Activated naive CD4-positive, alpha-beta T cell treated with anti-CD3 and anti-CD28 coated beads for 36 hours (primary cell): ENCODE measurements at regions not wholly inside any gene's neighbourhood (a gene's known extent, or its start where the extent isn't known, plus 50 kb on each side); places are given as distances from the start of the nearest gene placed in this dataset.

Experiments used
- CTCF ChIA-PET: fragments of 350-600 bp; sonication (Branson Sonifier 250); formaldehyde crosslinking; loops from one replicate; lab custom pipeline; 2021; ENCODE audit warnings: antibody characterized with exemption; lab: Charles Lee
- DNase-seq: peaks from one replicate; pipeline ENCODE4 v3.0.0-alpha.2; 2020
- H3K27ac Mint-ChIP-seq: one replicate; pipeline ENCODE4 v1.8.0; 2021; ENCODE audit warnings: mild to moderate bottlenecking, mixed read lengths
- H3K27me3 Mint-ChIP-seq: one replicate; pipeline ENCODE4 v1.8.0; 2021; ENCODE audit warnings: low read depth, mixed read lengths
- H3K36me3 Mint-ChIP-seq: one replicate; pipeline ENCODE4 v1.8.0; 2021; ENCODE audit warnings: low read depth, mixed read lengths
- H3K4me1 Mint-ChIP-seq: one replicate; pipeline ENCODE4 v1.8.0; 2021; ENCODE audit warnings: low read depth, mixed read lengths
- H3K4me3 Mint-ChIP-seq: one replicate; pipeline ENCODE4 v1.8.0; 2021; ENCODE audit warnings: mild to moderate bottlenecking, moderate library complexity, mixed read lengths
- H3K9me3 Mint-ChIP-seq: one replicate; pipeline ENCODE4 v1.8.0; 2021; ENCODE audit warnings: mixed read lengths
- intact Hi-C: fragments of 100-400 bp; cut with micrococcal nuclease; formaldehyde crosslinking; loops from one replicate; pipeline ENCODE4 v1.15.1; 2023

DNA sequence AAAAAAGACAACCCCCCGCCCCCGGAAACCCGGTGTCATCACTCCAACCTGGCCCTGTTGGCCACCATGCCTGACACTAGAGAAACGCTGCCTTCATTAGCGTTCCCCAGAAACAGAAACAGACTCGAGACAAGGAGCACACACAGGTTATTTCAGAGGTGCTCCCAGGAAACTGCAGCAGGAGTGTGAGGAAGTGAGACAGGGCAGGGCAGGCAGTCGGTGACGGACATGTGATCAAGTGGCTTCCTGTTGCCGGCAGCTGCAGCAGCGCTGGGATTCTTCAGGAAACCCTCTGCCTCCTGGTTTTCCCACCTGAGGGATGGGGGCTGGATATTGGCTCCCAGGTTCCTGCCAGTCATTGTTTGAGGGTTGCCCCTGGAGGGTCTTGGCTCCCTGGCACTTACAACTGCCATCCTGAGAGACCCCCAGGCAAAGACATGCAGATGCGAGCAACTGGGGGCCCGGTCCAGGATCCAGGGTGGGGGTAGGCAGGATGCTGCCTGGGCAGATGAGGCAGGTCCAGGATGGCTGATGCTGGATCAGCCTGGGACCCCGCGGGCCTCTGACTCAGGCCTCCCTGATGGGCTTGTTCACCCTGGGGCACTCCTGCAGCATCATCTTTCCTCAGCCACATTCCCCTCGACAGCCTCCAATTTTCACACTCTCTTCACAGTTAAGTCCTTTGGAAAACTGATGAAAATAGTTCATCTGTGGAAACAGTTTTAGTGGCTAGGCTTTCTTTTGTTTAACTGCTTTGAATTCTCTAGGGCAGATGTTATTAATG lies 150.7 kb upstream of the SYNDIG1 start:
- intact Hi-C loops = no loop called here
- Mint-ChIP-seq H3K27me3 (no peaks in the 10 kb centered on the region), H3K4me3 (no peak overlapping the region), H3K36me3 (no peaks in the 10 kb centered on the region), H3K27ac (no peak overlapping the region), H3K4me1 (peaks cover 20% of the 10 kb centered on the region), H3K9me3 (no peaks in the 10 kb centered on the region)
- CTCF ChIA-PET = no interaction called here
- peak; percentile 20 for DNase-seq

DNA sequence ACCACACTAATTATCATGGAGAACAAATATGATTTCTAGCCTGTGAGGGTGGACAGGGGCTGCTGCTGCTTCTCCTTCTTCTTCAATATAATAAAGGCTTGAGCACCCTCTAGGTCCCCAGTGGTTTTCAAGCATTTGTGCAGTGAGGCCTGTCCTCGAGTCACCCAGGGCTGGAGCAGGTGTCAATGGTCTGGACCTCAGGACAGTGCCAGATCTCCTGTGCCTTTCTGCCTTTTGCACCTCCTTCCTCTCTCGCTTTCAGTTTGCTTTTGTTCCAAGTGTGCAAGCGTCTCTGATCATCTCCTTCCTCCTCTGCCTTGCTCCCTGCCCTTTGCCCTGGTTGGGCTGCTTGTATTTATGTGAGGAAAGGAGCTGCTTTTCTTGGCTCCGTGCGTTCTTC lies 152.2 kb upstream of the SYNDIG1 start:
- Mint-ChIP-seq H3K36me3 (no peaks in the 10 kb centered on the region), H3K27ac (no peak overlapping the region), H3K4me3 (no peak overlapping the region), H3K27me3 (no peaks in the 10 kb centered on the region), H3K9me3 (no peaks in the 10 kb centered on the region), H3K4me1 (peaks cover 20% of the 10 kb centered on the region)
- CTCF ChIA-PET = interaction anchor here (0.9 kb wide), 1 partner anchor 90 kb away, joined by 3 read pairs; no protein-coding TSS in a partner anchor
- intact Hi-C loops = no loop called here
- DNase-seq = no peak

DNA sequence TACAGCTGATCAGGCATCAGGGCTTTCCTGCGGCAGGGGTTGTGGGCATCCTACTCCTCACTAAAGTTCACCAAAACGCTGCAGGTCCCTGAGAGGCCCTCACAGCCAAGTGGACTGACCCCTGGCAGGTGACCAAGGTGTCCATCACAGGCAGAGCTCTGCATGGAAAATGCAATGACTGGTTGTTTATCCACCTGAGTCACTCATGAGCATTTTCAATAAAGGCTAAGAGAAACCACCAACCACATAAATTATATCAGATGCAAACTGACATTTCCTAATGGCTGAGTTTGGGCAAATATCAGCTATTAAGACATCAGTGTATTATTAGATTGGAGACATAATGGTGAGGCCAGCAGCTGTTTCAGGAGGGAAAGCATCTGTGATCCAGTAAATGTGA lies 152.7 kb upstream of the SYNDIG1 start:
- H3K27me3 Mint-ChIP-seq = no peaks in the 10 kb centered on the region
- no peaks in the 10 kb centered on the region for H3K9me3 Mint-ChIP-seq
- no peak overlapping the region for H3K4me3 Mint-ChIP-seq
- H3K36me3 Mint-ChIP-seq = no peaks in the 10 kb centered on the region
- peaks cover 20% of the 10 kb centered on the region for H3K4me1 Mint-ChIP-seq
- intact Hi-C loops = no loop called here
- CTCF ChIA-PET = no interaction called here
- no peak overlapping the region for H3K27ac Mint-ChIP-seq
- DNase-seq = no peak

DNA sequence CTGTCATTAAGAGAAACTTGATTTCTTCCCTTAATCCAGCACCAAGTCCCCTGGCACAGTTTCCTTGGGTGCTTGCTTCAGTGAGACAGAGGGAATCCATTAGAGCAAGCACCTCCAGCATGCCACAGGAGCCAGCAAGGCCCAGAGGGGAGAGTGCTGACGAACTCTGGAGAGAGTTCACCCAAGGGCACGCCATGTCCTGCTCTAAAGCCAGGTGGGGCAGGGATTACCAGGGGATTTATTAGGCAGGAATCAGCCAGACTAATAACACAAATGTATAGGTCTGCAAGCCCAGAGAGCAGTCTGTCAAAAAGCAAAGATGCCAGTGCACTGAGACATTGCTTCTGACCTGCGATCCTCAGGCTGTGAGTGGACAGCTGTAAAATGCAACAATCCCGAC lies 155.4 kb upstream of the SYNDIG1 start:
- Mint-ChIP-seq H3K4me3 (no peak overlapping the region), H3K4me1 (peaks cover 18% of the 10 kb centered on the region), H3K27me3 (no peaks in the 10 kb centered on the region), H3K36me3 (no peaks in the 10 kb centered on the region), H3K27ac (no peak overlapping the region), H3K9me3 (no peaks in the 10 kb centered on the region)
- CTCF ChIA-PET = no interaction called here
- intact Hi-C loops = no loop called here
- DNase-seq = no peak

DNA sequence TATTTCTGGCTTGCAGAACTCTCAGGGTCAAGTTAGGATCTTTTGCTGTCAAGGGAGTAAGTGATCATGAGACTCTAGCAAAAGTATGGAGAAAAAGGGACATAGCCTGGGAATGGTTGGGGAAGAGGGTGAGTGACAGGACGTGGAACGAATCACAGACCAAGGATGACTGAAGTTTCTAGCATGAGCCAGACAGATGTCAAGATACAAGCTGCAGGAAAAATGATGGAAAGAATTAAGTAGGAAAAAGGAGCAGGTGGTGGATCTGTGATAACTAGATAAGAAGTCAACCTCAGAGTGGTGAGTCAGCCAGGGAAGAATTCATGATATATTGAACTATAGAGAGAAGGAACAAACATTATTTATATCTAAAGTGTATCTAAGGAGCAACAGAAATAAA lies 159.8 kb upstream of the SYNDIG1 start:
- H3K4me3 Mint-ChIP-seq = no peak overlapping the region
- no peaks in the 10 kb centered on the region for H3K36me3 Mint-ChIP-seq
- intact Hi-C loops = no loop called here
- no peak overlapping the region for H3K27ac Mint-ChIP-seq
- H3K9me3 Mint-ChIP-seq = no peaks in the 10 kb centered on the region
- no peaks in the 10 kb centered on the region for H3K27me3 Mint-ChIP-seq
- H3K4me1 Mint-ChIP-seq = peaks cover 2% of the 10 kb centered on the region
- no peak for DNase-seq
- CTCF ChIA-PET = no interaction called here

DNA sequence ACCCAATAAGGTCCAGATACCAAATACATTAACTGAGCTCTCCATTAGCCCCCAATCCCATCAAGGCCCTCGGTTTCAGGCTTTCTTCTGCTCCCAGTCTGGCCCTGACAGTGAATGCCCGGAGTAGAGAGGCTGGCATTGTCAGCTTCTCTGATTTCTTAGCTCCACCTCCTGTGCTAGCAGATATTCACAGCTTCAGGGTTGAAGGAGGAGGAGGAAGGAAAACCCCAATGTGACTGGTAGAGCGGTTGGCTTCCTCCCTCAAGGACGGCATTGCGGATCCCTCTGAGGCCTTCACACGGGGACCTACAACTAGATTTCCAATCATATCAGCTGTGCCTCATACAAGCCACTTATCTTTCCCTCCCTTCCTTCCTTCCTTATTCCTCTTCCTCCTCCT lies 164.1 kb upstream of the SYNDIG1 start:
- Mint-ChIP-seq H3K36me3 (no peaks in the 10 kb centered on the region), H3K9me3 (no peaks in the 10 kb centered on the region), H3K27me3 (peaks cover 3% of the 10 kb centered on the region), H3K4me1 (peaks cover 2% of the 10 kb centered on the region), H3K27ac (no peak overlapping the region), H3K4me3 (no peak overlapping the region)
- intact Hi-C loops = no loop called here
- CTCF ChIA-PET = interaction anchor here (0.6 kb wide), 1 partner anchor 17 kb away, joined by 3 read pairs; no protein-coding TSS in a partner anchor
- DNase-seq = peak; percentile 13

DNA sequence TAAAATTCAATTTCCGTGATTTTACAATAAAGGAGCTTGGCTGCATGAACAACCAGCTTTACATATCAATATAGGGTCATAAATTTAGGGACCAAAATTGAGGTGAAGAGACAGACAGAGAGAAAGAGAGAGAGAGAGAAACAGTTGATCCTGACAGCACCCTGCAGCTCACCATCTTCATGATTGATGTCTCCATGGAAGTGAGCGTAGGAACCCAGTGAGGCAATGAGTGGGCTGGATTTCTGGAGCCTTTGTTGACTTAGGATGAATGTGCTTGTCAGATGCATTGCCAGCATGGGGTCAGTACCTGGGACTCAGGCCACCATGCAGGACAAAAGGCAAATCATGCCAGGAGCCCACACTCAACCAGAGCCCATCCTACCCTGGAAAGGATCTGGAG lies 165.1 kb upstream of the SYNDIG1 start:
- H3K27me3 Mint-ChIP-seq = peaks cover 6% of the 10 kb centered on the region
- CTCF ChIA-PET = no interaction called here
- H3K9me3 Mint-ChIP-seq = no peaks in the 10 kb centered on the region
- H3K36me3 Mint-ChIP-seq = no peaks in the 10 kb centered on the region
- intact Hi-C loops = loop anchor here (5.0 kb wide), 1 partner anchor 478 kb away; no protein-coding TSS in a partner anchor
- peaks cover 2% of the 10 kb centered on the region for H3K4me1 Mint-ChIP-seq
- H3K27ac Mint-ChIP-seq = no peak overlapping the region
- H3K4me3 Mint-ChIP-seq = no peak overlapping the region
- DNase-seq = no peak

DNA sequence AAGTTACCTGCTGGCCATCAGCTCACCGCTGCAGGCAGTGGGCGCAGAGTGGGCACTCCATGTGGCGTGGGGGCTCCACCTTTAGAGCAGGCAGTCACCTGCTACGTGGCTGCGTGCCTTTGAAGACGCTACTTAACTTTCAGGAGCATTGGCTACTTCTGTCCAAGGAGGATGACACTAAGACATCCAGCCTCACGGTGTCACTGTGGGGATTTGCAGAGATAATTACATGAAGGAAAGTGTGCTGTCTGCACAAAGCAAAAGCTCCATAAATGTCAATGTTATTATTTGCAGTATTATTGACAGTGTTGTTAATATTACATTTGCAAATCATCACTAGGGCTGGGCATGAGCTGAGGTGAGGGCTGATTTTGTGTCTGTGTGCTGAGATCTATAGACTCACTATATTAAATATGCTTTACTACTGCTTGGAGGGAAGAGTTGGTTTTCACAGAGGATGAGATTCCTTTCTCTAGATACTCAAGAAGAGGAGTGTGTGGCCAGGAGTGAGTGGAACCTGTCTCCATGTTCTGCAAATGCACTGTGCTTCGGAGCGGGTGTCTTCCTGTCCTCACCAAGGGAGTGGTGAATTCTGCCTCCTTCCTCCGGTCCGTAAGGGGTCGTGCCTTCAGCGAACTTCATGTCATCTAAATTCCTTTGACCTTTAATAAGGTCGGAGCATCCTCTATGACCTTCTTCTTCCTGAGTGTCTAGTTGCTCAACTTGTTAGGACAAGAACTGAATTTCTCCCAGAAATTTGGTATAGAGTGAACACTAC lies 165.8 kb upstream of the SYNDIG1 start:
- H3K4me3 Mint-ChIP-seq = no peak overlapping the region
- H3K27ac Mint-ChIP-seq = no peak overlapping the region
- H3K27me3 Mint-ChIP-seq = peaks cover 6% of the 10 kb centered on the region
- peaks cover 2% of the 10 kb centered on the region for H3K4me1 Mint-ChIP-seq
- no peaks in the 10 kb centered on the region for H3K36me3 Mint-ChIP-seq
- CTCF ChIA-PET = no interaction called here
- no peaks in the 10 kb centered on the region for H3K9me3 Mint-ChIP-seq
- intact Hi-C loops = loop anchor here (5.0 kb wide), 1 partner anchor 479 kb away; no protein-coding TSS in a partner anchor
- no peak for DNase-seq

DNA sequence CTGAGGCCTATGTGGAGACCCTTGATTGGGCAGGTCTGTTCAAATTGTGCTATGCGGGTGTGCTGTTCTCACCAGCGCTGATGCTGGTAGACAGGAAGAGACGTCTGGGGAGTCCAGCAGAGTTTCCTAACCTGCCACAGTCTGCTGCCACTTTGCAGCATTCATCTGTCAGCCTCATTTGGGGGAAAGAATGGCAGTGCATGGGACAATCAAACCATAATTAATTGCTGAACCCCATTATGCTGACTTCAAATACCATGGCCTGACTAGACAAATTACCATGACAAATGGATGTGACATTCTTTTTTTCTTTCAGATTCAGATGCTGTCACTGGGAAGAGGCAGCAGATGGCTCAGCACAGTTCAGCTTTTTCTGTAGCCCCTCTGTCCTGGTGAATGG lies 171.4 kb upstream of the SYNDIG1 start:
- H3K27me3 Mint-ChIP-seq = peaks cover 6% of the 10 kb centered on the region
- intact Hi-C loops = no loop called here
- CTCF ChIA-PET = no interaction called here

DNA sequence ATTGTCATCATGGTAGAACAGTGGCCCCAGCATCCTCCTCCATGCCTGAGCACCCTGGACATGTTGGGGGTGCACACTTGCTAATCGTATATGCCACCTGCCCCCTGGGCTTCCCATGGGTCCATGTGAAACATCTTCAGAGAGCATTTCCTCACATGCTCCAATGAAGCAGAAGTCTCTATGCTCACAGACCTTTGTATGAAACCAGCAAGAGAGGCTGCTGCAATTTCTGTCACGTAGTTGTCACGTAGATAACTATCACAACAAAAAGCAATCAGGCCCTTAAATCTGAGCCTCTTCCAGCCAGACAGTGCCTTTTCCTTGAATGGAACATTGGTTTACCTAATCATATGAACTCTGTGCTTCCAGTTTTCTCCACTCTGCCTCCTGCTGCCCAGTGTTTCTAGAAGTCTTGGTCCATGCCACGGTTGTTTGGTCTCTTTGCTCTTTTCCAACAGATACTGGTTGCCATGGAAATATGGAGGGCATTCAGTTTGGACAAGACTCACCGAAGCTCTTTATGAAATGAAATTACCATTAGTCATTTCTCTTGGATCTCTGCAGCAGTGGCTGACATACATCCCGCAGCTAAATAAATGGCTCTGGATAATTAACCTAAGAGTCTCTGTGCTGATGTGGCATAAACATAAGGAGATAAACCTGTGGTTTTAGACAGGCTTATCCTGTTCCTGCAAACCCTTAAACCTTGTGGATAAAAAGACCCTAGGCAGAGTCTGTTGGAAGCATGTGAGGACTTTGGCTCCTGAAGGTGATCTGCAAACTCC lies 172.8 kb upstream of the SYNDIG1 start:
- Mint-ChIP-seq H3K4me1 (peaks cover under 1% of the 10 kb centered on the region), H3K27ac (no peak overlapping the region), H3K36me3 (no peaks in the 10 kb centered on the region), H3K4me3 (no peak overlapping the region), H3K27me3 (peaks cover 6% of the 10 kb centered on the region), H3K9me3 (no peaks in the 10 kb centered on the region)
- DNase-seq = no peak
- CTCF ChIA-PET = no interaction called here
- intact Hi-C loops = no loop called here

More for the DNA sequence above, 171.4 kb upstream of the SYNDIG1 start:
- no peaks in the 10 kb centered on the region for H3K9me3 Mint-ChIP-seq
- no peaks in the 10 kb centered on the region for H3K4me1 Mint-ChIP-seq
- H3K4me3 Mint-ChIP-seq = no peak overlapping the region
- H3K36me3 Mint-ChIP-seq = no peaks in the 10 kb centered on the region
- no peak overlapping the region for H3K27ac Mint-ChIP-seq
- DNase-seq = no peak

DNA sequence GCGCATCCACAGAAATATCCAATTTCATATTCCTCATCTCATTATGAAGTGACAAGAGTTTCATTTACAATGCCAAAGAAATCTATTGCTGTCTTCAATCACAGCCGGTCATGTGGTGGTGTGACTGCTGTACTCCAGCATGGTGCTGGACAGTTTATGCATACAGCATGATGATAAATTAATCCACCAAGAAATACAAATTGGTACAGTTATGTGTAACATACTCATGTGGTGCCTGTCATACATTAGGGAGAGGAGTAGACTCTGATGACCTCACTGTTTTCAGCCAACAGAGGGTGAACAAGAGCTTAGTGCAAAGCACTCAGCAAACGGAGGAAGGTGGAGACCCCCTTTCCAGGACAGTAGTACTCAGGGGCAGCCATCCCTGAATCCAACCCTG lies 178.4 kb upstream of the SYNDIG1 start:
- no peaks in the 10 kb centered on the region for H3K36me3 Mint-ChIP-seq
- intact Hi-C loops = loop anchor here (5.0 kb wide), 1 partner anchor 189 kb away; no protein-coding TSS in a partner anchor
- H3K4me1 Mint-ChIP-seq = peaks cover 24% of the 10 kb centered on the region
- no peak overlapping the region for H3K4me3 Mint-ChIP-seq
- no peak overlapping the region for H3K27ac Mint-ChIP-seq
- no peaks in the 10 kb centered on the region for H3K9me3 Mint-ChIP-seq
- no peak for DNase-seq
- CTCF ChIA-PET = interaction anchor here (0.6 kb wide), 1 partner anchor 400 kb away, joined by 5 read pairs; no protein-coding TSS in a partner anchor
- no peaks in the 10 kb centered on the region for H3K27me3 Mint-ChIP-seq
